ENCODE measurements at regions not wholly inside any gene's neighbourhood (a gene's known extent, or its start where the extent isn't known, plus 50 kb on each side); places are given as distances from the start of the nearest gene placed in this dataset.

GRCh38 chr2:226074391-226074790 is 674.9 kb downstream of the NYAP2 start:
- H3K36me3 ChIP-seq, result no peaks in the 10 kb centered on the region
- H3K27ac ChIP-seq, result no peak overlapping the region
- H3K27me3 ChIP-seq (ENCODE audit: insufficient read depth, low read depth, severe bottlenecking), result no peaks in the 10 kb centered on the region
- H3K9me3 ChIP-seq (ENCODE audit: severe bottlenecking), result no peaks in the 10 kb centered on the region
- no peak for DNase-seq
- TF ChIP-seq CTCF (IDR thresholded peaks at IDR 0.05; ENCODE audit: low read depth, low read length), result no peak
- H3K4me3 ChIP-seq (ENCODE audit: low read depth, low read length), result no peak overlapping the region

DNA sequence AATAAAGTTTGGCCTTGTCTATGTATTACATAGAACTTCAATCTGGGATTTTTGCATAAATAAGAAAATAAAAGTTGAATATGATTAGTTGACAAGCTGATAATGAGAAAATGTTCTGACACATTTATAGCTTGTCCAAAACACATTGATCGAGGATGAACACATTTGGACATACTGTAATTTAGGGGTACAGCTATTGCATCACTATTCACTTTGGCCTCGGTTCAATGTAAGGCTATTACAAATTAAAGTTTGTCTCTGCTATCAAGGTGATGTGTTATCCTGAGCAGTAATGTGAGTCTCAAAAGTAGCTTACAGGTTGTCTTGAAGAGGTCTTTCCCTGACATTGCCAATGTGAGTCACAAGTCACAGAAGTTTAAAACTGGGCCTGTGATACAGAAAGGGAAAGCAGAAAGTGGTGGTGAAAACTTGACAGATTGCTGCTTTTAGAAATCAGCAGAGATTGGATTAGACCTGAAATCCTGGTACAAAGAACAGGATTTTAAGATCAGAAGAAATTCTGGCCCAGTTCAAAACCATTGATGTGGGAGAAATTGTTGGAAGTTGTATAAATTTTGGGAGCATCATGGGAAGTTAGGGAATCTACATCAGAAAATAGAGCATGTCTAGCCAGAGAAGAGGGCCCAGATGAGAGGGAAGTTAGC is 674.1 kb downstream of the NYAP2 start:
- no peak for DNase-seq
- TF ChIP-seq CTCF (IDR thresholded peaks at IDR 0.05; ENCODE audit: low read depth, low read length), result no peak
- Histone ChIP-seq H3K9me3 (ENCODE audit: severe bottlenecking) (no peaks in the 10 kb centered on the region), H3K27me3 (ENCODE audit: insufficient read depth, low read depth, severe bottlenecking) (no peaks in the 10 kb centered on the region), H3K4me3 (ENCODE audit: low read depth, low read length) (no peak overlapping the region), H3K36me3 (no peaks in the 10 kb centered on the region), H3K27ac (no peak overlapping the region)

- DNase-seq, result no peak
- H3K27ac ChIP-seq, result no peak overlapping the region
- no peaks in the 10 kb centered on the region for H3K9me3 ChIP-seq (ENCODE audit: severe bottlenecking)
- no peaks in the 10 kb centered on the region for H3K36me3 ChIP-seq
- no peak overlapping the region for H3K4me3 ChIP-seq (ENCODE audit: low read depth, low read length)
- no peak for TF ChIP-seq CTCF (IDR thresholded peaks at IDR 0.05; ENCODE audit: low read depth, low read length)
- H3K27me3 ChIP-seq (ENCODE audit: insufficient read depth, low read depth, severe bottlenecking), result no peaks in the 10 kb centered on the region
Observed at GRCh38 chr2:226066873-226067272, 667.4 kb downstream of the NYAP2 start.

- TF ChIP-seq CTCF (IDR thresholded peaks at IDR 0.05; ENCODE audit: low read depth, low read length), result no peak
- no peak for DNase-seq
- no peak overlapping the region for H3K27ac ChIP-seq
- no peak overlapping the region for H3K4me3 ChIP-seq (ENCODE audit: low read depth, low read length)
- no peaks in the 10 kb centered on the region for H3K27me3 ChIP-seq (ENCODE audit: insufficient read depth, low read depth, severe bottlenecking)
- no peaks in the 10 kb centered on the region for H3K9me3 ChIP-seq (ENCODE audit: severe bottlenecking)
- H3K36me3 ChIP-seq, result no peaks in the 10 kb centered on the region
Observed at GRCh38 chr2:226066391-226066790, 666.9 kb downstream of the NYAP2 start.

DNA sequence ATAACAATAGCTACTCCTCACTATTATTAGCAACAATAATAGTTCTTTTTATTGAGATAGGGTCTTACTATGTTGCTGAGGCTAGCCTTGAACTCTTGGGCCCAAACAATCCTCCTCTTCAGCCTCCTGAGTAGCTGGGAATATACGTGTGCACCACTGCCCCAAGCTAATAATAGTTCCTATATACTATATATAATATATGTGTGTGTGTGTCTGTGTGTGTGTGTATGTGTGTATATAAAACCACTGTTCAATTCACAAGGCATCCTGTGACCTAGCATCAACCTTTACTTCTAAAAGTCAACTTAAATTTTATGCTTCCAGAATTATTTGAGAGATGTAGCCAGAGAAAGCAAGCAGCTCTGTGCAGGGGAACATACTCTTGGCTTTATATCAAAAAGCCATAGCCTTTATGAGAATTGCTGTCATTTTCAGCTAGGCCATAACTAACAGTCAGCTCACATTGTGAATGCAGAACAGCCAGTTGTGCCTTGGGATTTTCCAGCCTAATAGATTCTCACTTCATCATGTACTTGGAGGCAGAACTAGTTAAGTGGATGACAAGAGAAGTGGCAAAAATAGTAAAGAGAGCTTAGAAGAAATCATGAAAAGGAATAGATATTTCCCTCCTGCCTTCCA is 665.5 kb downstream of the NYAP2 start:
- Histone ChIP-seq H3K36me3 (no peaks in the 10 kb centered on the region), H3K4me3 (ENCODE audit: low read depth, low read length) (no peak overlapping the region), H3K27ac (no peak overlapping the region), H3K9me3 (ENCODE audit: severe bottlenecking) (no peaks in the 10 kb centered on the region), H3K27me3 (ENCODE audit: insufficient read depth, low read depth, severe bottlenecking) (no peaks in the 10 kb centered on the region)
- no peak for DNase-seq
- TF ChIP-seq CTCF (IDR thresholded peaks at IDR 0.05; ENCODE audit: low read depth, low read length), result no peak

All from WERI-Rb-1 (cell line).